ENCODE measurements at regions not wholly inside any gene's neighbourhood (a gene's known extent, or its start where the extent isn't known, plus 50 kb on each side); places are given as distances from the start of the nearest gene placed in this dataset.

DNA sequence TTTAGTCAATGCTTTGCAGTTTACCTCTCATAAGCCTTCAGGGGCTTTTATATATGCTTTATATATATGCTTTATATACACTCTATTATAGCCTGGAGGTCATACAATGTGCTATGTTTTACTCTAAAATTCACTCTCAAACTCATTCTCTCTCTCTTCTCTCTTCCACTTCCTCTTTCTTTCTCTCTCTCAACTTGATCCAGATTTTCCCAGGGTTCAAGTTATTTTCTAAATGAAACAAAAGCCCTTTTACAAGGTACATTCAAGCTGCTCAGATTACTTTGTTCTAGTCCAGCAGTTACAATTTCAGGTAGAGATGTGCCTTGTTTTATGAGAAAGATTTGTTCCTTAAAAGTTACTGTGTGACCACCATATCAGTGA is 79.6 kb upstream of the ACP3 start:
- no peak for DNase-seq

DNA sequence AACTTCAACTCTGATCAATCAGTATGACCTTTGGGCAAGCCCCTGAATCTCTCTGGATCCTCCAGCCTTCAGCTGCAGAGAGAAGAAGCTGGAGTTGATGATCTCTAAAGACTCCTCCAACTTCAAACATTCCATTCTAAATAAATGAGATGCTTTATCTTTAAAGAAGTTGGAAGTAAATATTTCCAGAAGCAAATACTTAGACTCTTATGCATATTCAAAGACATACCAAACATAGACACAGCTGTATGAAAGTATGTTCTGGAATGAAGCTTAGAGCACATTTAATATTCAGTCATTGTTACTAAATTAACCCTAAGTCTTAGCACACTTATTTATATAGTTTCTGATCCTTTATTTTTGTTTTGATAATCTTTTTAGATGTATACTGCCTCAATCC is 77.6 kb upstream of the ACP3 start:
- no peak for DNase-seq

DNA sequence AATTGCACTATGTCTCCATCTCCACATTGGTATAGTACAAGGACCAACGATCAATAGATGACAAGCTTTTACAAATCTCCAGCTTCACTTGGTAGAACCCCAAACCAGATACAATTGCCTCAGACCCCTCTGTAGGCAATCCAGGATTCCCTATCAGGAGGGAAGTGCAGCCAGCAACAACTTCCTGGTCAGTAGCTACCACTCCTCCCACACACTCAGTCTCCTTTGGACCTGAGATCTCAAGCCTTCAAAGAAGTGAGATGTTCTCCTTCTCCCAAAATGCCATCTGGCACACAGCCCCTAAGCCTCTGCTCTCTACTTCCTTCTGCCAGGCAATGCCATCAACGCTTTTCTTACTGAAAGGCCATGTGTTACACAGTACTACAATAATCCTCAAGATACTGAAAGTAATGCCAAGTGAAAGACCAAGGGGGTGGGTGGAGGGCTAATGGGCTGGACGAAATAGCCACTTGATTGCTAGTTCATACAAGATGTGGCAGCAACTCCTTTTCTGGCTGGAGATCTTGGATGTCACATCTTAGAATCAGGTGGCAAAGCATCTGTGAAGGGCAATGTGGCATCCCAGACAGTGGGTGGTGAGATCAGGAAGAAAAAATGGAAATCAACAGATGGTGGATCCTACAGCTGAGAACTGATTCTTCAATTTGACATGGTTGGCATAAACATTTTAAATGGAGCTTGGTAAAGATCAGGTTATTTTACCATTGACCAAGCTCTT is 75.3 kb upstream of the ACP3 start:
- no peak for DNase-seq

DNA sequence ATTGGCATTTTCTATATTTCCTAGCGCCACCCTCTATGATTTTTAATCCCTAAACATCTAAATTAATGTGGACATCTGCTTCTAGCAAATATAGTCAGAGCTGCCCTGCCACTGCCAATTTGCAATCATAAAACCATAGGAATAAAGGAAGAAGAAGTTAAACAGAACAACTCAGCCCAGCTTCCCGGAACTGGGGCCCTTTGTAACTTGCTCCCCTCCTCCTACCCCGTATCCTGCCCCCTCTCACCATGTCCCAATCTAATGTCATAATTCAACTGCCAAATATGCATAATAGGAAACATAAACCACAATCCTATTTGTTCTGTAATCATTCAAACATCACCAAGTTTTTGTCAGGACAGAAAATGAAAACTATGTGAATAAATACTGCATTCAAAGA is 74.4 kb upstream of the ACP3 start:
- DNase-seq = no peak

GRCh38 chr3:132245552-132246142 is 71.6 kb upstream of the ACP3 start:
- no peak for DNase-seq

GRCh38 chr3:132246212-132246611 is 71.0 kb upstream of the ACP3 start:
- no peak for DNase-seq

DNA sequence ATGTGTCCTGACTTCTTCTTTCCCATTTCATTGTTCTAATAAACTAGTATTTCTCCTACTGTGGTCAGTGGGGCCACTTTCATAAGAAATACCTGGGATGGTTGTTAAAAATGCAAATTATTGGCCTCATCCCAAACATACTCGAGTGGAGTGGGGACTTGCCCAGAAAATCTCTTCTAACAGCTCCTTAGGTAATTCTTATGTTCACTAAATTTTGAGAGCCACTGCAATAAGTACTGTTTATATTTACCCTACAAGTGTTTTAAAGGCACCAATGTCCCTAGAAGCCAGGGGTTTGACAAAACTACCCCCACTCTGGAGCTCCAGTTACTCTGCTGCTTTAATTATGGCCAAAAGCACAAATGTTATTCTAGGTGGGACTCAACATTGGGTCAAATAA is 70.0 kb upstream of the ACP3 start:
- DNase-seq = no peak

DNA sequence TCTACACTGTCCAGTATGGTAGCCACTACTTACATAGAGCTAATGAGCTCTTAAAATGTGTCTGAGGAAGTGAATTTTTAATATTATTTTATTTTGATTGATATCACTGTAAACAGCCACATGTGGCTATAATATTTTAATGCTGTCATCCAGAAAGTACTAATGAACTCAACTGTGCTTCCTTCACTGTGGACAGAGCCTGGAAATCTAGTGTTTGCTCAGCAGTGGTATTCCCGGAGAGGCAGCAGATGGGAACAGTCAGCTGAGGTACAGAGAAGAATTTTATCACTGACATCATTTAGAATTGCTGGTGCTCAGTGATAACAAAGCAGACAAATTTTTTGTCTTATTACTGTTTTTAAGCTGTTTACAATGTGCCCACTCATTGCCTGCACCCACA is 68.7 kb upstream of the ACP3 start:
- no peak for DNase-seq

GRCh38 chr3:132253262-132253878 is 63.8 kb upstream of the ACP3 start:
- no peak for DNase-seq

DNA sequence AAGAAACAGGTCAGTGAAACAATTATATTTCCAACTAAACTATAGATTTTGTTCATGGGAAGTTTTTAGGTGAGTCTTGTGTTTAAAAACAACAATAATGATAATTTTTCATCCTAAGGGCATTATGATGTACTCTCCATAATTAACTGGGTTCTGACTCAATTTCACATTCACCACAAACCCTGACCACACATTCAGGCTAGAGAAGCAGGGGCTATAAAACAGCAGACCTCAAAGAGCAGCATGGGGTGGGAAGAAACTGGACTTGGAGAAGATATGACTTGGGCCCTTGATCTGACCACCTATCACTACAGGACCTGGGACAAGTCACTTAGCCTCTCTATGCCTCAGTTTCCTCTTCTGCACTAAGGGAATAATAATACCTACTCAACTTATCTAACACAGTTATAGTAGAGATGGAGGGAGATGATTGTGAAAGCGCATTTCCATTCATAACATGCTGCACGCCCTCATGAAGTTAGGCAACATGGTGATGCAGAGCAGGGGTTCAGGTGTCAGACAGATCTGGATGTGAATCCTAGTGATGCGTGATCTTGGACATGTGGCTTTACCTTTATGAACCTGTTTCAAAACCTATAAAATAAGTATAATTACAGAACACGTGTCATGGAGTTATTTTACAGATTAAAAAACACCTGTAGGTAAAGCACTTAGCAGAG is 63.0 kb upstream of the ACP3 start:
- DNase-seq = no peak

DNA sequence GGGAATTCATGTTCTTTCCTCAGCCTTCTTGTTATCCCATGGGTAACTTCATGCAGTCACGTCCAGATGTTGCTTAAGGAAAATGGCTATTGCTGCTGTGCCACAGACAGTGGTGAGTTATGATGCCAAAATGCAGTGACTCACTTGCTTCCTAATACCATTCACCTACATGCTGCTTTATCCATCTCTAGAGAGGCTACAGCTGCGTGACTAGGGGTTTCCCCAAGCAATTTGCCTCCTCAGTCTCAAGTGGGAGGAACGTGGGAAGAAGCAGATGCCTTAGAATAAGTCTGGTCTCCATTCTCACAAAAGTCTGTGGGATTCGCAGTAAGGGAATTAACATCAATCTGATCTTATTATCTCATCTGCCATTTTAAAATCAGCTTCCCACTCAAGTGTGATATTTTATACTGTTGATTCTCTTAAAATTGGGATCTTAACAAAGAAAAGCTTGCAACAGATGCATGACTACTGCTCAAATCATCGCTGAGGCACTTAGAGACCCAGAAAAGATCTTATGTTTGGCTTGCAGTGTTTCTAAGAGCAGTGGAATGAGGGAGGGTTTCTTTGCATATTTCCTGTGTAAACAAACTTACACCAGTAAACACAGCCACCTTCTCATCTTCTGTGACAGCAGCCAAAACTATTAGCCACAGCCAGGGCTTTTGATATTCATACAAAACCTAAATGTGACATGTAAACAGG is 62.0 kb upstream of the ACP3 start:
- DNase-seq = no peak

DNA sequence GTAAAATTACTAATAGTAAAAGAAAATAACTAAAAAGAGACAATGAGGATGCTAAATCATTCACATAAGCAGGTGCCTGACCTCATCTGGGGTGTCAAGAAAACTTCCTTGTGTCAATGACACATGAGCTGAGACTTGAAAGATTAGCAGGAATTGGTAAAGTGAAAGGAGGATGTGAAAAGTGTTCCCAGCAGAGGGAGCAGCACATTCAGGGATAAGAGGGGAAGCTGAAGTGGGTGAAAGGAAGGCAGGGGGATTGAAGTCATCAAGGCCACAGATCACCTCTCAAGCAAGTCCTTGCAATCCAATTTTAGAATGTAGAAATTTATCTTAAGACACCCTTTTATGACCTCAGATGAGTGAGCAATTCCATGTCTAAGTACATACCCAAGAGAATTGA is 60.2 kb upstream of the ACP3 start:
- DNase-seq = no peak

- DNase-seq = no peak
These were observed 55.7 kb upstream of the ACP3 start for GRCh38 chr3:132261506-132261905.

- DNase-seq = no peak
These were observed 54.9 kb upstream of the ACP3 start for GRCh38 chr3:132262305-132262704.

DNA sequence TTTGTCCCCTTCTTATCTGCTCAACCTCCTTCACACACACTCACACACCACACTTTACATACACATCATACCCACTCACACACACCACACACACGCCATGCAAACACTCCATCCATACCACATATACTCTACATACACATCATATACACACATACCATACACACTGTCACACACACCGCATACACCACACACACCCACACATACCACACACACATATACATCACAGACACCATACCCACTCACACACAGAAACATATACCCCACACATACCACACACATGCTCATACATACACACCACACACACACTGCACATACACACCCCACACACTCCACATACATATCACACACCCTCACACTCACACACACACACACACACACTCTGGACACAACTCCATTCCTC is 54.3 kb upstream of the ACP3 start:
- no peak for DNase-seq

GRCh38 chr3:132265028-132265427 is 52.2 kb upstream of the ACP3 start:
- DNase-seq = no peak

- no peak for DNase-seq
These were observed 51.7 kb upstream of the ACP3 start for GRCh38 chr3:132265488-132265887.

DNA sequence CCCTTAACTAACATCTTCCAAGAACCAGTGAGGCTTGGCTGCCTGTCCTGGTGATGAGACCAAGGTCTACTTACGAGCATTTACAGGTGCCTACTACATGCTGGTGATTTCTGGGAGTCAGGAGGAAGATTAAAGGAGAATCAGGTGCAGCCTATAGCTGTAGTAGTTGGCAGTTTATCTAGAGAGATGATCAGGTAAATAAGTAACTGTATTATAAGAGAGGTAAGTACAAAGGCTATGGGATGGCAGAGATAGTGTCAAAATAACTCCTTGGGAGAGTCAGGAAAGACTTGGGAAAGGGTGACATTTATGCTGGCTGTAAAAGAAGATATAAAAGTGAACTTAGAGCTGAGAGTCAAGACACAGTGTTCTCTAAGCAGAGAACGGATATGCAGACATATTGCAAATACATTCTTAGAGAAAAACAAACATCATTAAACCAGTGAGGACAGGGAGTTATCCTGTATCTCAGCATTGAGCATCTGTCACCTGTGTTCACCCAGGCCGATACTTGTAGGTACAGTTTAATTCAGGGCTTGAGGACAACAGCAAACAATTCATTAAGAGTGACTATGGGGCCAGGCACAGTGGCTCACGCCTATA is 49.7 kb upstream of the ACP3 start:
- no peak for DNase-seq
